NK-92 treated with Interleukin-12 subunit alpha and Interleukin-12 subunit beta, amount 100 ng/mL, for 24 hours (cell line): ENCODE measurements at regions not wholly inside any gene's neighbourhood (a gene's known extent, or its start where the extent isn't known, plus 50 kb on each side); places are given as distances from the start of the nearest gene placed in this dataset.
"Not testable (repeated sequence)": the region's sequence is repeated elsewhere in the genome, so short reads cannot be mapped to it uniquely, and the experiment has no call there.

Experiments
- DNase-seq: peaks from one replicate; lab custom pipeline; 2025; lab: John Stamatoyannopoulos, UW

- DNase-seq = no peak
Measured at GRCh38 chr4:126441173-126442035, 1126.6 kb downstream of the FAT4 start.

GRCh38 chr4:126445596-126445995 is 1130.8 kb downstream of the FAT4 start:
- no peak for DNase-seq

GRCh38 chr4:126446917-126447316 is 1132.2 kb downstream of the FAT4 start:
- no peak for DNase-seq

GRCh38 chr4:126448086-126448845 is 1133.5 kb downstream of the FAT4 start:
- no peak for DNase-seq

- DNase-seq = no peak
Measured at GRCh38 chr4:126451237-126451873, 1136.6 kb downstream of the FAT4 start.

GRCh38 chr4:126455865-126456264 is 1141.1 kb downstream of the FAT4 start:
- no peak for DNase-seq

GRCh38 chr4:126458993-126459392 is 1144.2 kb downstream of the FAT4 start:
- DNase-seq = no peak

GRCh38 chr4:126465341-126465740 is 1150.6 kb downstream of the FAT4 start:
- no peak for DNase-seq

GRCh38 chr4:126466848-126467247 is 1152.1 kb downstream of the FAT4 start:
- DNase-seq = no peak

GRCh38 chr4:126468144-126468543 is 1153.4 kb downstream of the FAT4 start:
- no peak for DNase-seq

GRCh38 chr4:126470862-126471261 is 1156.1 kb downstream of the FAT4 start:
- DNase-seq = no peak

- DNase-seq = no peak
Measured at GRCh38 chr4:126475730-126476129, 1157.0 kb upstream of the INTU start.

- no peak for DNase-seq
Measured at GRCh38 chr4:126479709-126480108, 1153.0 kb upstream of the INTU start.

GRCh38 chr4:126482311-126482710 is 1150.4 kb upstream of the INTU start:
- DNase-seq = no peak

GRCh38 chr4:126486377-126486776 is 1146.4 kb upstream of the INTU start:
- DNase-seq = no peak

GRCh38 chr4:126489826-126490463 is 1142.8 kb upstream of the INTU start:
- DNase-seq = no peak

- DNase-seq = no peak
Measured at GRCh38 chr4:126495163-126495752, 1137.5 kb upstream of the INTU start.

- DNase-seq = no peak
Measured at GRCh38 chr4:126512979-126513378, 1119.8 kb upstream of the INTU start.

- DNase-seq = no peak
Measured at GRCh38 chr4:126513596-126513995, 1119.2 kb upstream of the INTU start.

GRCh38 chr4:126520731-126521130 is 1112.0 kb upstream of the INTU start:
- no peak for DNase-seq

GRCh38 chr4:126525400-126525799 is 1107.4 kb upstream of the INTU start:
- not testable (repeated sequence) for DNase-seq

GRCh38 chr4:126526335-126526734 is 1106.4 kb upstream of the INTU start:
- DNase-seq = no peak
